Mesothelial cell of epicardium (in vitro differentiated cells): ENCODE measurements at regions not wholly inside any gene's neighbourhood (a gene's known extent, or its start where the extent isn't known, plus 50 kb on each side); places are given as distances from the start of the nearest gene placed in this dataset.

Source experiments
- DNase-seq, 2 experiments: peaks; one replicate each; pipeline ENCODE4 v3.0.0; 2021; ENCODE audit warnings: low spot score in 2 of 2; ENCODE audit not compliant: unreplicated experiment in 2 of 2
- H3K27ac Mint-ChIP-seq: 2 replicates; pipeline ENCODE4 v1.8.0; 2021; ENCODE audit warnings: mixed read lengths
- H3K27me3 Mint-ChIP-seq: 2 replicates; pipeline ENCODE4 v1.8.0; 2021; ENCODE audit warnings: low read depth, mixed read lengths
- H3K36me3 Mint-ChIP-seq: 2 replicates; pipeline ENCODE4 v1.8.0; 2021; ENCODE audit warnings: mixed read lengths
- H3K4me1 Mint-ChIP-seq: 2 replicates; pipeline ENCODE4 v1.8.0; 2021; ENCODE audit warnings: mixed read lengths
- H3K4me3 Mint-ChIP-seq: 2 replicates; pipeline ENCODE4 v1.8.0; 2021; ENCODE audit warnings: mild to moderate bottlenecking, moderate library complexity, mixed read lengths
- H3K9me3 Mint-ChIP-seq: 2 replicates; pipeline ENCODE4 v1.8.0; 2021; ENCODE audit warnings: mixed read lengths
- CTCF ChIP-seq: fragments of 200-600 bp; sonication (generic); IDR thresholded peaks from one replicate; pipeline ENCODE4 v1.5.0; 2021; ENCODE audit warnings: antibody characterized with exemption; ENCODE audit not compliant: unreplicated experiment

- Mint-ChIP-seq H3K36me3 (peaks cover 3% of the 10 kb centered on the region), H3K4me3 (no peak overlapping the region), H3K4me1 (no peaks in the 10 kb centered on the region), H3K27ac (no peak overlapping the region), H3K27me3 (no peaks in the 10 kb centered on the region), H3K9me3 (peaks cover 30% of the 10 kb centered on the region)
- no peak for DNase-seq
- TF ChIP-seq CTCF: no peak
Observed at GRCh38 chr6:23380465-23380864, 745.5 kb upstream of the NRSN1 start.

GRCh38 chr6:23388086-23388783 is 737.8 kb upstream of the NRSN1 start:
- H3K36me3 Mint-ChIP-seq: no peaks in the 10 kb centered on the region
- no peak for TF ChIP-seq CTCF
- H3K27ac Mint-ChIP-seq: no peak overlapping the region
- no peak for DNase-seq
- no peak overlapping the region for H3K4me3 Mint-ChIP-seq
- no peaks in the 10 kb centered on the region for H3K27me3 Mint-ChIP-seq
- peaks cover 7% of the 10 kb centered on the region for H3K9me3 Mint-ChIP-seq
- H3K4me1 Mint-ChIP-seq: peaks cover 23% of the 10 kb centered on the region

- TF ChIP-seq CTCF: no peak
- DNase-seq: no peak
- H3K36me3 Mint-ChIP-seq: no peaks in the 10 kb centered on the region
- H3K4me3 Mint-ChIP-seq: no peak overlapping the region
- H3K27ac Mint-ChIP-seq: no peak overlapping the region
- H3K27me3 Mint-ChIP-seq: no peaks in the 10 kb centered on the region
- H3K9me3 Mint-ChIP-seq: peaks cover 7% of the 10 kb centered on the region
- peaks cover 23% of the 10 kb centered on the region for H3K4me1 Mint-ChIP-seq
Observed at GRCh38 chr6:23389386-23389785, 736.6 kb upstream of the NRSN1 start.

GRCh38 chr6:23390221-23390620 is 735.8 kb upstream of the NRSN1 start:
- no peak for TF ChIP-seq CTCF
- peaks cover 6% of the 10 kb centered on the region for H3K9me3 Mint-ChIP-seq
- no peaks in the 10 kb centered on the region for H3K27me3 Mint-ChIP-seq
- no peak overlapping the region for H3K27ac Mint-ChIP-seq
- no peak overlapping the region for H3K4me3 Mint-ChIP-seq
- peaks cover 28% of the 10 kb centered on the region for H3K4me1 Mint-ChIP-seq
- no peaks in the 10 kb centered on the region for H3K36me3 Mint-ChIP-seq
- DNase-seq: no peak

- Mint-ChIP-seq H3K36me3 (no peaks in the 10 kb centered on the region), H3K27me3 (no peaks in the 10 kb centered on the region)
Observed at GRCh38 chr6:23394681-23395080, 731.3 kb upstream of the NRSN1 start.

More at GRCh38 chr6:23394681-23395080, 731.3 kb upstream of the NRSN1 start:
- no peak for TF ChIP-seq CTCF
- peaks cover 4% of the 10 kb centered on the region for H3K9me3 Mint-ChIP-seq
- peaks cover 24% of the 10 kb centered on the region for H3K4me1 Mint-ChIP-seq
- no peak for DNase-seq
- H3K4me3 Mint-ChIP-seq: no peak overlapping the region
- H3K27ac Mint-ChIP-seq: no peak overlapping the region
